DND-41 (cell line): ENCODE measurements at regions not wholly inside any gene's neighbourhood (a gene's known extent, or its start where the extent isn't known, plus 50 kb on each side); places are given as distances from the start of the nearest gene placed in this dataset.

Source experiments
- EZH2 ChIP-seq: IDR thresholded peaks from 3 replicates; pipeline ENCODE4 v1.6.1; 2012; ENCODE audit warnings: borderline replicate concordance, low read depth, mild to moderate bottlenecking, moderate library complexity, low read length, inconsistent platforms; ENCODE audit not compliant: severe bottlenecking
- TF ChIP-seq, protein P1 (sequence below): IDR thresholded peaks from 2 replicates; pipeline ENCODE4 v1.5.1; 2012; ENCODE audit warnings: borderline replicate concordance, low read length, moderate library complexity, mild to moderate bottlenecking; ENCODE audit not compliant: poor library complexity, severe bottlenecking; ENCODE audit errors: extremely low read depth

DNA sequence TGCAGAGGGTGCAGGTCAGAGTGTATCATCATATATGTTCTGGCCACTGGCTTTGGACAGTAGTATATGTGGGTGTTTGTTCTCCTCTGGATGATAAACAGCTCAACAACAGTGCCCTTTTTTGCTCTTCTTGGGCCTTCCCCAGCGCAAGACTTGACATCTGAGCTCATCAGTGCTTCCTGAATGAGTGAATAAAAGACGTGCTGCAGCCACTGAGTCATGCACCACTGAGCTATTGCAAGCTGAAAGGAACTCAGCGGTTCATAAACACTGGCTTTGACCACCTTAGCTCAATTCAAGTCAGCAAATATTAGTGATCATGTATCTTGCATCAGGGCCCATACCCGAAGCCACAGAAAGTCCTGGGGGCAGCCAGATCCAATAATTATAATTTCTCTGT, 105.3 kb upstream of the KCNG1 start:
- TF ChIP-seq EZH2: no peak
- TF ChIP-seq, protein P1, sequence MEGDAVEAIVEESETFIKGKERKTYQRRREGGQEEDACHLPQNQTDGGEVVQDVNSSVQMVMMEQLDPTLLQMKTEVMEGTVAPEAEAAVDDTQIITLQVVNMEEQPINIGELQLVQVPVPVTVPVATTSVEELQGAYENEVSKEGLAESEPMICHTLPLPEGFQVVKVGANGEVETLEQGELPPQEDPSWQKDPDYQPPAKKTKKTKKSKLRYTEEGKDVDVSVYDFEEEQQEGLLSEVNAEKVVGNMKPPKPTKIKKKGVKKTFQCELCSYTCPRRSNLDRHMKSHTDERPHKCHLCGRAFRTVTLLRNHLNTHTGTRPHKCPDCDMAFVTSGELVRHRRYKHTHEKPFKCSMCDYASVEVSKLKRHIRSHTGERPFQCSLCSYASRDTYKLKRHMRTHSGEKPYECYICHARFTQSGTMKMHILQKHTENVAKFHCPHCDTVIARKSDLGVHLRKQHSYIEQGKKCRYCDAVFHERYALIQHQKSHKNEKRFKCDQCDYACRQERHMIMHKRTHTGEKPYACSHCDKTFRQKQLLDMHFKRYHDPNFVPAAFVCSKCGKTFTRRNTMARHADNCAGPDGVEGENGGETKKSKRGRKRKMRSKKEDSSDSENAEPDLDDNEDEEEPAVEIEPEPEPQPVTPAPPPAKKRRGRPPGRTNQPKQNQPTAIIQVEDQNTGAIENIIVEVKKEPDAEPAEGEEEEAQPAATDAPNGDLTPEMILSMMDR: no peak
